Gastroesophageal sphincter (tissue), 4 donors: ENCODE measurements at regions not wholly inside any gene's neighbourhood (a gene's known extent, or its start where the extent isn't known, plus 50 kb on each side); places are given as distances from the start of the nearest gene placed in this dataset.

Experiments
- ATAC-seq: fragments of 150-250 bp; one replicate; pipeline ENCODE4 v1.9.1; 2016; ENCODE audit warnings: mild to moderate bottlenecking, moderate library complexity
- H3K27ac ChIP-seq, 4 donors: fragments of 200-600 bp; sonication (generic) in 3 of 4; 1 replicate in 3 of 4; 2 replicates in 1 of 4; pipeline ENCODE4 v1.5.1; 2016 to 2019
- H3K27me3 ChIP-seq: fragments of 200-600 bp; sonication (generic); one replicate; pipeline ENCODE4 v1.5.1; 2019
- H3K36me3 ChIP-seq, 2 donors: fragments of 200-600 bp; sonication (generic); one replicate each; pipeline ENCODE4 v1.5.1; 2019; ENCODE audit warnings: control low read depth in 1 of 2
- H3K4me1 ChIP-seq, 3 donors: fragments of 200-600 bp; sonication (generic); 1 replicate in 2 of 3; 2 replicates in 1 of 3; pipeline ENCODE4 v1.5.1; 2016 to 2019; ENCODE audit warnings: control low read depth in 2 of 3
- H3K4me3 ChIP-seq, 2 donors: fragments of 200-600 bp; sonication (generic); one replicate each; pipeline ENCODE4 v1.5.1; 2019; ENCODE audit warnings: mild to moderate bottlenecking in 1 of 2, moderate library complexity in 1 of 2
- H3K9me3 ChIP-seq, 3 donors: fragments of 200-600 bp; sonication (generic); one replicate each; pipeline ENCODE4 v1.5.1; 2017 to 2019; ENCODE audit warnings: control low read depth in 2 of 3
- EP300 ChIP-seq: sonication (generic); formaldehyde crosslinking; IDR thresholded peaks from one replicate; pipeline ENCODE4 v1.6.1; 2017; ENCODE audit warnings: antibody characterized with exemption, mild to moderate bottlenecking
- POLR2A ChIP-seq, 2 donors: fragments of 450-650 bp; IDR thresholded peaks; one replicate each; pipeline ENCODE4 v1.6.1; 2017; ENCODE audit warnings: antibody characterized with exemption in 2 of 2, mild to moderate bottlenecking in 2 of 2, moderate library complexity in 1 of 2
- POLR2AphosphoS5 ChIP-seq: sonication (generic); formaldehyde crosslinking; IDR thresholded peaks from one replicate; pipeline ENCODE4 v1.6.1; 2017; ENCODE audit warnings: antibody characterized with exemption
- WGBS, 2 donors: methylation state at CpG; one replicate each; pipeline ENCODE4 v1.1.5; 2018; ENCODE audit warnings: low coverage in 1 of 2; 5-methylcytosine and 5-hydroxymethylcytosine counted together
- TF ChIP-seq, protein P1 (sequence below), 4 experiments: fragments of 200-600 bp in 2 of 4; fragments of 450-650 bp in 2 of 4; sonication (generic) in 1 of 4; IDR thresholded peaks; one replicate each; pipeline ENCODE4 v1.5.1; 2017 to 2019; ENCODE audit warnings: antibody characterized with exemption in 4 of 4, mild to moderate bottlenecking in 2 of 4, moderate library complexity in 2 of 4

DNA sequence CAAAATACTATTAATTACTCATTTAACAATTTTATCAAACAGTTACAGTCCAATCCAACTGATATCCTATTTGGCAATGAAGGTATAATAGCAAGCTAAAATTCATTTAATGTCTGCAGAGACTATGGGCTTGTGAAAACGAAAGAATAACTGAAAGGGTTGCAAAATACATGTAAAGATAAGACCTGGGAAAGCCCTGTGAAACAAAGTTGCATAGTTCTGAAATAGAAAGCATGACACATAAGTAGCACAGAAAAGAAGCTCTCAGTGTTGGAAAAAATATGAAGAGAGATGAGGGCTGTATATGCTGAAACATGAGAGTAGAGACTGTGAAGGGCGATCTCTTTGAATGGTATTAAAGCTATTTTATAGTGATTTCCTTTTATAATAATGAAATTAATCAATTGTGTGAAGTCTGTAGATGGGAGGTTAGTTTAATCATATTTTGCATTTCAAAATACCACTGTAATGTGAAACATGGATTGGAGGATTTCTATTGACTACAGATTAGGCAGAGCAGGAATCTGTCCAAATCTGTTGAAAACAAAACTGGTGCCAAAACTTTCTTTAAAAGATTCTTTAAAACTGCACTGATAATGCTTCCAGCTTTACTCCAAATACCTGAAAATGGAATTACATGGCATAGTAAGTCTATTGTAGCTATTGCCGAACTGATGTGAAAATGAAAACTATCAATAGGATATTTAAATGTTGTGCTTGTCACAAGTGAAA is 1518.9 kb upstream of the B3GALT2 start:
- TF ChIP-seq POLR2A (IDR thresholded peaks at IDR 0.05), result no peak
- no peak for TF ChIP-seq EP300
- TF ChIP-seq, protein P1, sequence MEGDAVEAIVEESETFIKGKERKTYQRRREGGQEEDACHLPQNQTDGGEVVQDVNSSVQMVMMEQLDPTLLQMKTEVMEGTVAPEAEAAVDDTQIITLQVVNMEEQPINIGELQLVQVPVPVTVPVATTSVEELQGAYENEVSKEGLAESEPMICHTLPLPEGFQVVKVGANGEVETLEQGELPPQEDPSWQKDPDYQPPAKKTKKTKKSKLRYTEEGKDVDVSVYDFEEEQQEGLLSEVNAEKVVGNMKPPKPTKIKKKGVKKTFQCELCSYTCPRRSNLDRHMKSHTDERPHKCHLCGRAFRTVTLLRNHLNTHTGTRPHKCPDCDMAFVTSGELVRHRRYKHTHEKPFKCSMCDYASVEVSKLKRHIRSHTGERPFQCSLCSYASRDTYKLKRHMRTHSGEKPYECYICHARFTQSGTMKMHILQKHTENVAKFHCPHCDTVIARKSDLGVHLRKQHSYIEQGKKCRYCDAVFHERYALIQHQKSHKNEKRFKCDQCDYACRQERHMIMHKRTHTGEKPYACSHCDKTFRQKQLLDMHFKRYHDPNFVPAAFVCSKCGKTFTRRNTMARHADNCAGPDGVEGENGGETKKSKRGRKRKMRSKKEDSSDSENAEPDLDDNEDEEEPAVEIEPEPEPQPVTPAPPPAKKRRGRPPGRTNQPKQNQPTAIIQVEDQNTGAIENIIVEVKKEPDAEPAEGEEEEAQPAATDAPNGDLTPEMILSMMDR (IDR thresholded peaks at IDR 0.05), result no peak
- TF ChIP-seq POLR2AphosphoS5, result no peak
- H3K27me3 ChIP-seq, result no peaks in the 10 kb centered on the region
- H3K4me1 ChIP-seq, result no peaks in the 10 kb centered on the region
- H3K4me3 ChIP-seq, result no peak overlapping the region
- H3K36me3 ChIP-seq, result no peaks in the 10 kb centered on the region
- no peak overlapping the region for H3K27ac ChIP-seq
- no peak for ATAC-seq
- H3K9me3 ChIP-seq, result no peaks in the 10 kb centered on the region
- 55 to 59% methylated on average over 3 of the region's 3 CpGs for WGBS, 2 donors

DNA sequence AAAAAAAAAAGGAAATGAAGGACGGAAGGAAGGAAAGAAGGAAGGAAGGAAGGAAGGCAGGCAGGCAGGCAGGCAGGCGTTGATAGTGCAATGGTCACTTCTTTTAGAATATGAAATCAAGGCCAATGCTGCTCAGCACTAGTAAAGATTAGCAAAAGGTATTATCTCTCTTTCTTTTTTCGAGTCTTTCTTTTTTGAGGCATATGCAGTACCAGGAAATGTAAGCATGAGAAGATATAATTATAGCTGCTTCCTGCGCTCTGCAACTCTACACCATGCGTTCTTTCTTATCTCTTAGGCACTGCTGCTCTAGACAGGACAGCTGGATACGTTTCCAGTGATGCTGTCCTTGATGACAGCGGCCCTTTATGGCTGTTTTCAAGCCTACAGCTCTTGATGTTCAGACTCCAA is 1512.5 kb upstream of the B3GALT2 start:
- H3K4me3 ChIP-seq, result no peak overlapping the region
- no peak overlapping the region for H3K27ac ChIP-seq
- no peaks in the 10 kb centered on the region for H3K4me1 ChIP-seq
- WGBS, 2 donors, result 44 to 76% methylated on average over 6 of the region's 7 CpGs
- H3K27me3 ChIP-seq, result no peaks in the 10 kb centered on the region
- TF ChIP-seq EP300 (no peak), POLR2AphosphoS5 (no peak), POLR2A (IDR thresholded peaks at IDR 0.05) (no peak)
- TF ChIP-seq, protein P1 (IDR thresholded peaks at IDR 0.05), result no peak
- no peaks in the 10 kb centered on the region for H3K9me3 ChIP-seq
- no peak for ATAC-seq
- H3K36me3 ChIP-seq, result no peaks in the 10 kb centered on the region

DNA sequence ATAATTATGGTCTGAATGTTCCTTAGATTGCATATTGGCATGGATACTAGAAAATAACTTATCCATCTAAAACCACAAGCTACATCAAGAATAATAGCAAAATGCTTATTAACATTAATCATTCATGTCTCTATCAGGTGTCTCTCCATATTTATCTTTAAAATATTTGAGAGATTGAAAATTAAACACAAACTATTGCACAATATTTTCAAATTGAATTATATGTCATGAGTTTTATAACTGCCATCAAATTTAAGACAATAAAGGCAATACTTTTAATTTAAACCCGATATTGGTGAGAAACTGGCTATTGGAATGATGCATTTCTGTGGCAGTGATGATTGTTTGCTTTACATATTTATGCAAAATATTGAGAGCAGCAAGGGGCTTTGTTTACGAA is 1506.8 kb upstream of the B3GALT2 start:
- Histone ChIP-seq H3K36me3 (no peaks in the 10 kb centered on the region), H3K4me3 (no peak overlapping the region), H3K27me3 (no peaks in the 10 kb centered on the region), H3K4me1 (no peaks in the 10 kb centered on the region), H3K27ac (no peak overlapping the region), H3K9me3 (no peaks in the 10 kb centered on the region)
- ATAC-seq, result no peak
- WGBS, 2 donors, result 88 to 97% methylated on average over 2 of the region's 2 CpGs
- no peak for TF ChIP-seq POLR2A (IDR thresholded peaks at IDR 0.05)
- TF ChIP-seq POLR2AphosphoS5, result no peak
- TF ChIP-seq, protein P1 (IDR thresholded peaks at IDR 0.05), result no peak
- TF ChIP-seq EP300, result no peak

DNA sequence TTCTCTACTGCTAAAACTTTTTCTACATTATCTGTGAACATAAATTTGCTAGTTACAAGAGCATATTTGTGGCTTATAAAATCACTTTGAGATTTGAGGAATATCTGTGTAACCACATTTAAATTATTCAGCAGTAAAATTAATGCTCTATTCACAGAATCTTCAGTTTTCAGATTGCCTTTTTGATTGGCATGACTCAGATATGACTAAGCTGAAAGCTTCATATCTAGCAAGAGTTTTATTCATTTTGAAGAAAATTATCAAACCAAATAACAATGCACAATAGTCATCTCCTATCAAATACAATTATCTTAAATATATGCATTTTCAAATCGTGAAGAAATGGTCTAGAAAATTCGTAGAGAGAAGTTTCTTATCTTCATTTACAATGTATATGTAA is 1498.2 kb upstream of the B3GALT2 start:
- no peak overlapping the region for H3K27ac ChIP-seq
- no peak for ATAC-seq
- H3K27me3 ChIP-seq, result no peaks in the 10 kb centered on the region
- H3K9me3 ChIP-seq, result no peaks in the 10 kb centered on the region
- no peak for TF ChIP-seq POLR2AphosphoS5
- TF ChIP-seq EP300, result no peak
- TF ChIP-seq, protein P1 (IDR thresholded peaks at IDR 0.05), result no peak
- TF ChIP-seq POLR2A (IDR thresholded peaks at IDR 0.05), result no peak
- no peak overlapping the region for H3K4me3 ChIP-seq
- 56 to 76% methylated on average over 2 of the region's 2 CpGs for WGBS, 2 donors
- H3K4me1 ChIP-seq, result no peaks in the 10 kb centered on the region
- H3K36me3 ChIP-seq, result no peaks in the 10 kb centered on the region

DNA sequence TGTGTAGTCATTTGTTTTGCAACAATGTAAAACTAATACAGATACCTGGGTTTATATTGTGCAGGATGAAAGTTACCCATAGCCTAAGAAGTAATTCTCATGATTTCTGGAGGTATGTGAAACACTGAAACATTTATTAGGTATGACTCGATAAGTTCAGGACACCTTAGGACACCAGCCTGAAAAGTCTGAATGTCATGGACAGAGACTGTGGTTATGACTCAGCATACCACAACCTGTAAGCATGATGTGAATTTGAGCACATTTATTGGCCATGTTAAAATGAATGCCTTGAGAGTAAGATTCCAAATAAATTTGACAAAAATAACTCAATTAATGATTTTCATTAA is 1471.7 kb upstream of the B3GALT2 start:
- Histone ChIP-seq H3K4me3 (no peak overlapping the region), H3K9me3 (no peaks in the 10 kb centered on the region), H3K27me3 (no peaks in the 10 kb centered on the region), H3K4me1 (no peaks in the 10 kb centered on the region), H3K36me3 (no peaks in the 10 kb centered on the region), H3K27ac (no peak overlapping the region)
- TF ChIP-seq POLR2AphosphoS5, result no peak
- no peak for TF ChIP-seq POLR2A (IDR thresholded peaks at IDR 0.05)
- TF ChIP-seq, protein P1 (IDR thresholded peaks at IDR 0.05), result no peak
- ATAC-seq, result no peak
- 92% methylated on average over 1 of the region's 1 CpG; no CpG with 5 or more reads in 1 of the 2 donors for WGBS, 2 donors
